ENCODE measurements at regions not wholly inside any gene's neighbourhood (a gene's known extent, or its start where the extent isn't known, plus 50 kb on each side); places are given as distances from the start of the nearest gene placed in this dataset.

GRCh38 chr7:96903906-96904305 is 101.4 kb upstream of the DLX6 start:
- no peaks in the 10 kb centered on the region for H3K79me2 ChIP-seq
- TF ChIP-seq EZH2phosphoT487 (IDR thresholded peaks at IDR 0.05; ENCODE audit: low read depth, severe bottlenecking, unreplicated experiment) (no peak), CTCF (IDR thresholded peaks at IDR 0.05; ENCODE audit: poor library complexity) (no peak), EZH2 (IDR thresholded peaks at IDR 0.05; ENCODE audit: borderline replicate concordance) (no peak)
- no peak overlapping the region for H2AFZ ChIP-seq
- no peak overlapping the region for H3K4me2 ChIP-seq
- no peaks in the 10 kb centered on the region for H3K9me2 ChIP-seq (replicated peaks; ENCODE audit: insufficient read depth)
- H3K4me3 ChIP-seq: no peak overlapping the region
- peaks cover 4% of the 10 kb centered on the region for H3K27me3 ChIP-seq
- no peak for DNase-seq (ENCODE audit: low spot score)
- H3K9me3 ChIP-seq (ENCODE audit: low read depth): no peaks in the 10 kb centered on the region
- H3K4me1 ChIP-seq (ENCODE audit: insufficient read depth): no peaks in the 10 kb centered on the region
- H4K20me1 ChIP-seq (ENCODE audit: insufficient read depth, poor library complexity, severe bottlenecking): no peaks in the 10 kb centered on the region
- H3K27ac ChIP-seq: no peak overlapping the region
- H3K36me3 ChIP-seq (replicated peaks; ENCODE audit: insufficient read depth, low read depth): no peaks in the 10 kb centered on the region

- Histone ChIP-seq H3K9me2 (replicated peaks; ENCODE audit: insufficient read depth) (no peaks in the 10 kb centered on the region), H3K4me3 (no peak overlapping the region), H3K27me3 (no peaks in the 10 kb centered on the region), H3K79me2 (no peaks in the 10 kb centered on the region), H3K9me3 (ENCODE audit: low read depth) (no peaks in the 10 kb centered on the region), H3K4me1 (ENCODE audit: insufficient read depth) (no peaks in the 10 kb centered on the region), H4K20me1 (ENCODE audit: insufficient read depth, poor library complexity, severe bottlenecking) (no peaks in the 10 kb centered on the region), H2AFZ (no peak overlapping the region), H3K36me3 (replicated peaks; ENCODE audit: insufficient read depth, low read depth) (no peaks in the 10 kb centered on the region), H3K27ac (no peak overlapping the region), H3K4me2 (no peak overlapping the region)
- TF ChIP-seq CTCF (IDR thresholded peaks at IDR 0.05; ENCODE audit: poor library complexity) (no peak), EZH2phosphoT487 (IDR thresholded peaks at IDR 0.05; ENCODE audit: low read depth, severe bottlenecking, unreplicated experiment) (no peak), EZH2 (IDR thresholded peaks at IDR 0.05; ENCODE audit: borderline replicate concordance) (no peak)
- WGBS (ENCODE audit: low lambda C conversion rate, missing lambda C conversion rate): 79% methylated on average over 3 of the region's 3 CpGs
- peak; percentile 26 for DNase-seq (ENCODE audit: low spot score)
Observed at GRCh38 chr7:96910486-96910885, 94.9 kb upstream of the DLX6 start.

GRCh38 chr7:96915029-96915428 is 90.3 kb upstream of the DLX6 start:
- Histone ChIP-seq H3K79me2 (no peaks in the 10 kb centered on the region), H3K4me3 (no peak overlapping the region), H3K4me2 (no peak overlapping the region), H3K36me3 (replicated peaks; ENCODE audit: insufficient read depth, low read depth) (no peaks in the 10 kb centered on the region), H3K27ac (no peak overlapping the region), H3K9me3 (ENCODE audit: low read depth) (no peaks in the 10 kb centered on the region), H3K27me3 (no peaks in the 10 kb centered on the region), H2AFZ (no peak overlapping the region), H3K4me1 (ENCODE audit: insufficient read depth) (no peaks in the 10 kb centered on the region), H4K20me1 (ENCODE audit: insufficient read depth, poor library complexity, severe bottlenecking) (no peaks in the 10 kb centered on the region), H3K9me2 (replicated peaks; ENCODE audit: insufficient read depth) (no peaks in the 10 kb centered on the region)
- WGBS (ENCODE audit: low lambda C conversion rate, missing lambda C conversion rate): 57% methylated on average over 1 of the region's 1 CpG
- DNase-seq (ENCODE audit: low spot score): no peak
- TF ChIP-seq EZH2 (IDR thresholded peaks at IDR 0.05; ENCODE audit: borderline replicate concordance) (no peak), CTCF (IDR thresholded peaks at IDR 0.05; ENCODE audit: poor library complexity) (no peak), EZH2phosphoT487 (IDR thresholded peaks at IDR 0.05; ENCODE audit: low read depth, severe bottlenecking, unreplicated experiment) (no peak)

GRCh38 chr7:96920064-96920463 is 85.3 kb upstream of the DLX6 start:
- no peak overlapping the region for H3K4me3 ChIP-seq

More at GRCh38 chr7:96920064-96920463, 85.3 kb upstream of the DLX6 start:
- TF ChIP-seq CTCF (IDR thresholded peaks at IDR 0.05; ENCODE audit: poor library complexity) (no peak), EZH2phosphoT487 (IDR thresholded peaks at IDR 0.05; ENCODE audit: low read depth, severe bottlenecking, unreplicated experiment) (no peak), EZH2 (IDR thresholded peaks at IDR 0.05; ENCODE audit: borderline replicate concordance) (no peak)
- no peaks in the 10 kb centered on the region for H4K20me1 ChIP-seq (ENCODE audit: insufficient read depth, poor library complexity, severe bottlenecking)
- no peaks in the 10 kb centered on the region for H3K79me2 ChIP-seq
- H3K9me2 ChIP-seq (replicated peaks; ENCODE audit: insufficient read depth): no peaks in the 10 kb centered on the region
- no peaks in the 10 kb centered on the region for H3K36me3 ChIP-seq (replicated peaks; ENCODE audit: insufficient read depth, low read depth)
- H3K4me1 ChIP-seq (ENCODE audit: insufficient read depth): no peaks in the 10 kb centered on the region
- no peak for DNase-seq (ENCODE audit: low spot score)
- H3K4me2 ChIP-seq: no peak overlapping the region
- no peaks in the 10 kb centered on the region for H3K9me3 ChIP-seq (ENCODE audit: low read depth)
- H3K27ac ChIP-seq: no peak overlapping the region
- H2AFZ ChIP-seq: no peak overlapping the region
- H3K27me3 ChIP-seq: no peaks in the 10 kb centered on the region

All from hepatocyte (in vitro differentiated cells).